HG03558 (cell line): ENCODE measurements at regions not wholly inside any gene's neighbourhood (a gene's known extent, or its start where the extent isn't known, plus 50 kb on each side); places are given as distances from the start of the nearest gene placed in this dataset.

ENCODE experiments used
- ATAC-seq: cut with Tn5 transposase; IDR thresholded peaks from one replicate; pipeline ENCODE4 v1.9.1; 2021; ENCODE audit warnings: moderate number of reproducible peaks; ENCODE audit not compliant: unreplicated experiment; ENCODE audit errors: extremely low read depth

DNA sequence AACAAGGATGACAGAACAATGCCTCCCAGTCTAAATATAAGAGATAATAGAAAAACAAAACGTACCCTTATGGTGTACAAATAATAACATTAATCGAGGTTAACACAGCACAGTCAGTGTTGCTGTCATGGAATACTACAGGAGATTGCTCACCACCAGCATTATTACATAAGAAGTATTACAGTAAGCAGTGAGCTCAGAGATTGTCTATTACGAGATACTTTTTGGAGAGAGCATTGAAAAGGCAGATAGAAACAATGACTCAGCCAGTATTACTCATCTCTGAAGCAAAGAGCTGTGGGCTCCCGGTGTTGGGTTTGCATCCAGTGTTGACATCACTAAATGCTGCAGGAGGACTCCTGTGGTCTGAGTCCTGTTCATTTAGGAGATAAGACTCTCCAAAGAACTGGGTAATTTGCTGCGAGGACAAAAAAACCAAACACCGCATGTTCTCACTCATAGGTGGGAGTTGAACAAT, 191.9 kb upstream of the SEMA6A start:
- peak; percentile 32 for ATAC-seq

DNA sequence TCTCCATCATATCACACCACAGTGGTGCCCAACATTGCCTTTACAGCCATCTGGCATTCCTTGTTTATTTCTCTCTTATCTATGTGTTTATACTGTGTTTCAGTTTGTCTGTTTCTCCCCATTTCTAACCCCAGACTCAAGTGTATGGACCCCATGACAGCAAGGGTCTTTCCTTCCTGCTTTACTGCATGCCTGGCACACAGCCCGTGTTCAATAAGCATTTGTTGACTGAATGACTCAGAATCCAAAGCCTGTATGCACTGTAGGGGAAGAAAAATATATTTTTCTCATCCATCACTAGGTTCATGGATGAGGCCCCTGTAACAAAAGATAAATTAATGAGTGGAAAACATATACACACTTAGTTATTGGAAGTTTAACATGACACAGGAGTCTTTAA, 190.8 kb upstream of the SEMA6A start:
- no peak for ATAC-seq

DNA sequence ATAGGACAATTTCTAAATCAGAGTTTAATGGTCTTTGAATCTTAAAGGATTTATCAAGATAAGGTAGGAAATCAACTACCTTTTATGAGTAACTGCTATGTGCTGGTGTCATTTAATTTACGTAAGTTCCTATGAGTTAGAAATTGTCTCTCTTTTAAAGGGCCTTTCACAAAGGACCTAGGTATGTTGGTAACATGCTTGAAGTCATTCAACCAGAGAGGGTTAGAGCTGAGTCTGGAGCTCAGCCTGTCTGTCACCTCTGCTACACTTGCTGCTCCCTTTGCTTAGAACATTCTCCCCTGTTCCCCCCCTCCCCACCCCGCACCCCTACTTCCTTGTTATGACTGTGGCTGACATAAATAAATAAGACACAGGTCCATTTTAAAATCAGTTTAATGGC, 190.3 kb upstream of the SEMA6A start:
- no peak for ATAC-seq

DNA sequence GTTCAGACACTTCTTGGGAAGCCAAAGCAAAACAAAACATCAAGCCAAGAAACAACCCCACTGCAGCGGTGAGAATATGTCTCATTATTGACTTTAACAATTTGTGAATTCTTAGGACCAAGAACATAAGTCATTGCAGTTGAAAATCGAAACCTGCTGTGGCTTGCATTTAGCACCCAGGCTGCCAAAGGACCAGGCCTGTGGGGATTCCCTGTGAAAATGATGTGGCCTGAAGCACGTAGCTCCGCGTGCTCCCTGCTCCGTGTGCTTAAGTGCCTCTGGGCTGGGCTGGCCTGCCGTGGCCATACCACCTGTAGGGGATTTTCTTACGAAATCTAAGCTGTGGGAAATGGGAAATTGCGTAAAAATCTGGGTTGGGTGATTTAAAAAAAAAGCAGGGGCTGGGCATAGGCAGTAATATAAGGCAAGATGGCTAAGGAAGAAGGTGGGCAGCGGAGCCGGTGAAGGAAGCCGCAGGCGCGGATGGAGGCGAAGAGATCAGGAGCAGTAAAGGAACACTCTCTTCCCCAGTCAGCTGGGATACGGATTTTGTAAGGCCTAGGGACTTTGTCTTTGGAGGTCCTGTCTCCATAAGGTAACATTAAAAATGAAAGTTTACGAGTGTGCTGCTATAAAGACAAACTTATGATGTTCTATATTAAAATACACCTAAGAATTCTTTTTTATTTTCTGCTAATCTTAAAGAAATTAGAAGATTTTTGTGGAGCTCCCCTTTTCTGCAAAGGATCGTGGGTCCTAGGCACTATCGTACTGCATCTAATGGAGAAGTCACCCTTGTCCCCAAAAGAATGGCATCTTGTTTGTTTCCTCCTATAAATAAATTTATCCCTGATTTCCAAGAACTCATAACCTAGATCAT, 189.6 kb upstream of the SEMA6A start:
- ATAC-seq: peak; percentile 53

DNA sequence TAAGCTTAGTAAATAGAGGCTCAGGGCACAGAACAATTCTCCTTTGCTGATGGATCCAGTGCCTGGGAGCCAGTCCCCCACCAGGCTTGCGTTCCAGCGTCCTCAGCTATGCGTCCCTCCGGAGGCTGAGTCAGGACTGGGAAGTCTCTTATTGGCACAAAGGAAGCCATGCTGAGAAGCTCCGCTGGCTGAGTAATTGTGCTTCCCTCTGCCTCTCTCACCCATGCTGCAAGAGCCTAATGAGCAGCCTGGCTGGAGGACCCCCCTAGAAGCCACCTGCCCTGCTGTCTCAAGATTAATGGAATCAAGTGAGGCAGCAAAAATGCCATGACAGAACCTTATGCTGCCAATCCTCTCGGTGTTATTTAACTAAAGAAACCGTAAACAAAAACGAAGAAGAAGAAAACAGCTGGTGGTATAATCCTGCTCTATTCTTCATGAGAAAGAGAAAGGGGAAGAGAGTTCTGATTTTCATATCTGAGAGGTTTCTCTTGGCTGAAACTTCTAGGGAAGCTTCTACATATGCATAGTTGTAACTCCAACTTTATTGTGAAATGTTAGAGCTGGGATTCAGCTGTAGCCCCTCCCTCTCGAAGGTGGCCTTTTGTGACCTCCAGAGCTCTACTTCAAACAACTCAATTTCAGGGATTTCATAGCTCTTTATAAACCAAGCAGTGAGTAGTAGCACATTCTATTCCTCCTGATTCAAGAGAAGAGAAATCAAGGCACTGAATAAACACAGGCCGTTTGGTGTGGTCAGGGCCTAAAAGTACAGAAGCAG, 185.4 kb upstream of the SEMA6A start:
- no peak for ATAC-seq

DNA sequence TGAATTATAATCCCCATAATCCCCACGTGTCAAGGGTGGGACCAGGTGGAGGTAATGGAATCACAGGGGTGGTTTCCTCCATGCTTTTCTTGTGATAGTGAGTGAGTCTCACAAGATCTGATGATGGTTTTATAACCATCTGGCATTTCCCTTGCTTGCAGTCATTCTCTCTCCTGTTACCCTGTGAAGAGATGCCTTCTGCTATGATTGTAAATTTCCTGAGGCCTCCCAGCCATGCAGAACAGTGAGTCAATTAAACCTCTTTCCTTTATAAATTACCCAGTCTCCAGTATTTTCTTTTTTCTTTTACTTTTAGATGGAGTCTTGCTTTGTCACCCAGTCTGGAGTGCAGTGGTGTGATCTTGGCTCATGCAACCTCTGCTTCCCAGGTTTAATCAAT, 182.7 kb upstream of the SEMA6A start:
- no peak for ATAC-seq

DNA sequence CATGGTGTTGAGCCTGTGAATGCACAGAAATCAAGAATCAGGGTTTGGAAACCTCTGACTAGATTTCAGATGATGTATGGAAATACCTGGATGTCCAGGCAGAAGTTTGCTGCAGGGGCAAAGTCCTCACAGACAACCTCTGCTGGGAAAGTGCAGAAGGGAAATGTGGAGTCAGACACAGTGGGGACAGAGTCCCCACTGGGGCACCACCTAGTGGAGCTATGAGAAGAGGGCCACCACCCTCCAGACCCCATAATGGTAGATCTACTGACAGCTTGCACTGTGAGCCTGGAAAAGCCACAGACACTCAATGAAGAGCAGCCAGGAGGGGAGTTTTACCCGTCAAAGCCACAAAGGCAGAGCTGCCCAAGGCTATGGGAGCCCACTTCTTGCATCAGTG, 181.9 kb upstream of the SEMA6A start:
- ATAC-seq: no peak

DNA sequence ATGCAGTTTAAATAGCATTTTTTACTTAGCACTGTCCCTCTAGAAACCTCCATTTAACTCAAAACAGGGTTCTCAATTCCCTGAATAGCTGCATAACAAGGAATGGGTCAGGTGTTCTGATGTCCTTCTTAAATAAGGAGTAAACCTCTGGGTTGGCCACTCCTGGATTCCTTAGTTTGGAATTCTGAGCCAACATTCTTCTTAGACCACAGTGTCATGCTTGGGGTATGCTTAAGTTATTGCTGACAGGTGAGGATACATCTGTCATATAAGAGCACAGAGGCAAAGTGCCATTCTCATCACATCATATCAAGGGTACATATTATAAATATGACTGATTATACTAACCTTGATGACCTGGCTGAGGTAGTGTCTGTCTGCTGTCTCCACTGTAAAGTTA, 179.9 kb upstream of the SEMA6A start:
- no peak for ATAC-seq

DNA sequence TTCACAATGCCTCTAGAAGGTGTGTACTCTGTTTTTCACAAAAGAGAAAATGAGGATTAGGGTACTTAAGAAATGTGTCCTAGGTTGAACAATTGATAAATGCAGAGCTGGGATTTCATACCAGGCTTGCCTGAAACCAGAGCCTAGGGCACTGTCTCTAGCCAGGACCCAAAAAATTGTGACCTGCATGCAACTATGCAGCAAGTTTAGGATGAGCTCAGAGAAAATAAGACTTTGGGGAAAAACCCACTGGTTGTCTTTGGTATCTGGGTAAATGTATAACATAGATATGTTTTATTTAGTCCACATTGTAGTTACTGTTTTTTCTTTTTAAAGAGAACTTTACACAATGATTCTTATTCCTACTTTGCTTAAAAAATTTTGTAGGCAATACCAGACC, 177.1 kb upstream of the SEMA6A start:
- no peak for ATAC-seq

DNA sequence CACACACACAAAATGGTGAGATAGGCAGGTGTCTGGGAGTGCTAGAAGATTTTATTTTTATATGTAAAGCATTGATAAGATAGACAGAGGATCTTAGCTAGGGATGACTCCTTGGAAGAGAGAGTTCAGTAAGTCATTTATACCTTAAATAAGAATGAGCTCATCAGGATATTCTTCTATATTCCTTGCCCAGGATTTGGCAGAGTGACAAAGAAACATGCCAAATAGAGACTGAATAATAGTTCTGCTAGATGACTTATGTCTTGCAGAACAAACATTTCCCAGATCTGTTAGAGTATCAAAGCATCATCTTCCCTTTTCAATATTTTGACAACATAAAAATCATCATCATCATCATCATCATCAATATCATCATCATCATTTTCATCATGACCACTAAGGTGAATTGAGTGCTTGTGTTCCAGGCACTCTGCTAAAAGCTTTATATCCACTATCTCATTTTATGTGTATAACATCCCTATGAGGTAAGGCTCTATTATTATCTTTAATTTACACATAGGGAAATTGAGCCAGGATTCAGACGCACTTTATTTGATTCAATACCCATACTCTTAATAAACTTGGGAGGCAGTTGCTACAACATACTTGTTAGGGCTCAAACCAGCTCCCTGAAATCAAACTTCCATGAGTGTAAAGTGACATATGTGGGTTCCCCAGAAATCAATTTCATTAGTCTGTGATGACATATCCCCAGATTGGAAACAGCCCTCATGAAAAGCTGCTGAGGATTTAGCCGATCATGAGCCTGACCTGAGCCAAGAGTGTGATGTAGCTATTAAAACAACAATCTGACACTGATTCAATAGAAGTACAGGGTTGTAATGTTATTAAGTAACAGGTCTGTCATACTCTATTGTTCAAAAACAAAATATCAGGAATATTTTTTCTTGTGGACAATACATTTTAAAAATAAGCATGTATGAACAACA, 176.3 kb upstream of the SEMA6A start:
- no peak for ATAC-seq

DNA sequence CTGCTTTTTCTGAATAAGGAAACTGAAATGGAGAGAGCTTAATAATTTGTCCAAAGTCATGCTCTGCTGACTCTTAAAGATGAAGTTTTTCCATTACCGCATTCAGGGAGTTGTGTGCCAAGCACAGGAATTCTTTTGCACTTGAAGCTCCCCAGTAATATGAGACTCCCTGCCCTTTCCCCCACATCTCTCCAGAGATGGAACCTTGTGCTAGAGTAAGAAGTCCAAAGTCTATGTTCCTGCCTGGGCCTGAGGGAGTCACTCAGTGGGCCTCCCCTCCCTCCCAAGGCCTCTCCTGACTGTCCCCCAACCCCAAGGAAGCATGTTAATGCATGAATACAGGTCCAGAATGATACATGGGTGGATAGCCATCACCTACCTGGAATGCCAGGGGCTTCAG, 173.3 kb upstream of the SEMA6A start:
- ATAC-seq: no peak

DNA sequence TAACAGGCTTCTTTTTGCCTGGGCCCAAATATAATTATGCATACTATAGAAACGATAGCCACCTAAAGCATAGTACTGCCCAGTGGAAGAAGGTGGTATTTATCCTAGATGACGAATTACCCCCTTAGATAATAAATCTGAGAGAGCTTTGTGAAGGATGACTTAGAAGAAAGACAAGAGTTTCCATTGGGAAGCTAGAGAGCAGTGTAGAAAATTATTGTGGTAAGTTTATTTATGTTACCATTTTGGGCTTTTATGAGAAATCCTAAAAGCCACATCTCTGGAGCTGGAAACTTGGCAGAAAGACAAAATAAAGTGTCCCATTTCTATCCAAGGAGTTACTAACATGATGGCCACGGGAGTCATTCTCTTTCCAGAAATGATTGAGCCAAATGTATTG, 172.0 kb upstream of the SEMA6A start:
- no peak for ATAC-seq

DNA sequence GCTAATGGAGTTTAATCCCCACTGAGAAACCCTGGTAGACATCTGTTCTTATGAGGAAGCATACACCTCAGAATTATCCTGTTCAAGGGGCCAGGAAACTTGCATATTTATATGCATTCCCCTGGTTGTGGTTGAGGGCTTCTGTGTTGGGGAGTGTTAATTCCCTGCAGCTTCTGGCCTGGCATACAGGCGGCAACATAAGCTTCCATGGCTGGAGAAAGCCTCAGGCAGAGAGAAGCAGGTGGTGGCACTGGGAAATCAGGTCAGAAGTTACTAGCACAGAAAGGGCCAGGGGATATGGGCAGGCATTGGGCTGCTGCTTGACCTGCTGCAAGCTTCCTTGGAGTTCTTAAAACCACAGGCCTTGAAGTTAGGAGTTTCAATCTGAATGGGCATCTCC, 166.1 kb upstream of the SEMA6A start:
- ATAC-seq: no peak

DNA sequence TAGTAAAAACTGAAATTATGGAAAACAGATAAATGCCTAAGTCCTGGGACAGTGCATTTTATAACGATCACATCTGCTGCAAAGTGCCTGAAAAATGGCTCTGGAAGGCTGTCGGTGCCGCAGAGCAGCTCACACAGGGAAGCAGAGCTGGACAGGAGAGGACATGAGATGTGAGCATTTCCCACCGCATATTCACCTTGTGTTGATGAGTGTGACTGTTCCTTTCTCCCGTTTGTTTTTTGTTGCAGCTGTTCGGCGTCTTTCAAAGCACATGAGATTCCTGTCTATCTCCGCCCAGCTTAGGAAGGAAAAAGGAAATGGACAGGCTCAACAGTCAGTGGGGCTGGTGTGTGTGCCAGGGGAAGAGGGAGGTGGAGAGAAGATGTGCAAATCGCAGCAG, 164.9 kb upstream of the SEMA6A start:
- no peak for ATAC-seq

DNA sequence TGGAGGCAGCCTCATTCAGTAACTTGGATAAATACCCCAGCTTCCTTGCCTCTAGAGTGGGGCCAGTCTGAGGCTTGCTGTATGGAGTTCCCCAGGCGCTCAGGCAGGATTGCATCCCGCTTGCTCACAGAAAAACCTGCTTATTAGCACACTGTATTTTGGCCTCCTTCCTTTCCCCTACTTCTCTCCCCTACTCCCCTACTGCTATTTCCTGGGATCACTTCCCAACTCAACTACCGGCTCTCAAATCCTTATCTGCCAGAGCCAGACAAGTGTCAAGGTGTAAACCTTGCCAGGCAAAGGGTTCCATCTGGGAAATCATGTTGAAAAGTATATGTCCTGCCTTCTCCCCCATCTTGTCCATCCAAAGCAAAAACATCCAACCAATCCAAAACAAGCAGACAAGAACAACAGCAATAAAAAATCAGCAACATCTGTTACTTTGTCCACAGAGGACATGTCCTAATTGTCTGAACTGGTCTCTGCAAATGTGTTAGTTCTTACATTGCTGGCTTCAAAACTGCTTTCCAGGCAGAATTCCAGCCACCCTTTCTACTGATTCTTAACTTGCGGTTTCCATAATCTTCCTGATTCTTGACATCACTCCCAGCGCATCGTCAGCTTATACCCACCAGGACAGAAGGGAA, 164.1 kb upstream of the SEMA6A start:
- no peak for ATAC-seq

DNA sequence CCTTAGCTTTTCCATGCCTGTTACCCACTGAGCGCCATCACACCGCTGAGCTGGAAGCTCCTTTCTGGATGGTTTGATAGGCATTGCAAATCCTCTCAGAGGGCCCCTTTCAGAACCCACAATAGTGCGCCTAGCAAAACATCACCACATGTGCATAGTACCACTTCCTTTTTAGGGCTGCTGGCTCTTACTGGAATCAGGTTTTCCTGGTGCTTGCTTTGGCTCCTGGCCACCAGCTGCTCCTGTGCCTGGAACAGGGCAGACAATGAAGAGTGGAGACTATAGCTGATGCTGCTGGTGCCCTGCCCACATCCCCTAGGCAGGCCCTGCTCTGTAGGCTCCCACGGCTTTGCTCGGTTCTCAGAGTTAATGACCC, 163.6 kb upstream of the SEMA6A start:
- no peak for ATAC-seq

DNA sequence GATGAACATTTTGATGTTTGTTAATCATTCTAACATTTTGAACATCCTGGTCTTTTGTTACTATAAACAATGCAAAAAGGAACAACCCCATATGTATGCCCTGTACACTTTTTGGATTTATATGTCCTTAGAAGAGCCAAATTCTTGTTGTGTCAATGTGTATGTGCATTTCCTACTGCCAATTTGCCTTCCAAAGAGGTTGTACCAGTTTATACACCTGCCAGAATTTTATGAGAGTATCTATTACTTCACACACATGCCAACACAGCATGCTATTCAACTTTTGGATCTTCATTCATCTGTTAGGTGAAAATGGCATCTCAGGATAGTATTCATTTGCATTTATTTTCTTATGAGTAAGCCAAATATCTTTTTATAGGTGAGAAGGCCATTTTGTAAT, 162.0 kb upstream of the SEMA6A start:
- ATAC-seq: no peak

DNA sequence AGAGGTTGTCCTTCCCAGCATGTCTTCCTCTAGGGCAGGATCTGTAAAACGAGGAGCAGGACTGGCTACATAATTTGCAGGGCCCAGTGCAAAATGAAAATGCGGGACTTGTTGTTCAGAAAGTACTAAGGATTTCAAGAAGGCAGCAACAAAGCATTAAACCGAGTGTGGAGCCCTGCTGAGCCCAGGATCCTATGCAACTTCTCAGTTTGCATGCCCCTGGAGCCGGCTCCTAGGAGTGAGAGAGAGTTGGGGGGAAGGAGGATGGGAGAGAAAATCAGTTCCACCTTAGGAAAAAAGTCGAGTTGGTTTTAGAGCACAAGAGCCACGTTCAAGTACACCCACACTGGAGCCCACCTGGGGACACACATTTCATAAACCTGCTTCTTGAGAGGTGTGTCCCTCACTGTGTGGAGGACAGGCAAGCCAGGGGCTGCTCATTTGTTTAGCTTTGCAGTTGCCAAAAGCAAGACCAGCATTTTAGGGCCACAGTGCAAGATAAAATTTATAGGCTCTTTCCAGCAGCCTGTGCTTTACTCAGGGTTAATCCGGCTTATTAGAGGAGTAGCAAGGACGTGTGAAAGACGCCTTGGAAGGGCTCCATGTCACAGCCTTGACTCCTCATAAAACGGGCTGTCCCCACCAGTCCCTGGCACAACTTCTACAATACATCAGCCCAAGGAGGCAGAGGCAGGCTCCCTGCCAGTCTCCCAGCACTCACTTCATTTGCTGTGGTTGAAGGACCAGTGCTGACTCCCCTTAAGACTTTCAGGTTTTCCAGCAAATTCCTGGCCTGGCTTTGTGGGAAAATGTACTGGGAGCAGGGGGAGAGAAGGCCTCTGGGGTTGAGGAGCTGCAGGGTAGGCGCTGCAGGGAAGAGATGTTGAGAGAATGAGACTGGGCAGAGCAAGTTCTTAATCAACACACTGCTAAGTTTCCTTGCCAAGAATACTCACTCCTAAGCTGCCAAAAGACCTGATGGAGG, 159.7 kb upstream of the SEMA6A start:
- ATAC-seq: no peak

DNA sequence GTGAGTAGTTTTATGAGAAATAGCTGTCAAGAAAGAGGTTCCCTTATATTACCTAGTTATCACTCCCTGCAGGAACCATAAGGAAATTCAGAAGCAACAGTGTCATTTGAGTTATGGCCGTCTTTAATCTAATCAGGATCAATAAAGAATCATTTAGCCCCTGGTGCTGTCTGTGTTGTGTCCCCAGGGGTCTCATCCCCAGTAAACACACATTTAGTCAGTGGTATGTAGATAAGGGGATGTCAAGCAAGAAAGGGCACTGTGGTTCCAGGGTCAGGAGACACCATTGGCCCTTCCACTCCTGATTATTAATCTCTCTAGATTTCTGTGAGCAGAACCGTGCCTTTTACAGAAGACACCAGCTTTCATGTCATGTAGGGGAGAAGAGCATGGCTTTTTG, 158.0 kb upstream of the SEMA6A start:
- no peak for ATAC-seq
